ENCODE measurements at regions not wholly inside any gene's neighbourhood (a gene's known extent, or its start where the extent isn't known, plus 50 kb on each side); places are given as distances from the start of the nearest gene placed in this dataset.

DNA sequence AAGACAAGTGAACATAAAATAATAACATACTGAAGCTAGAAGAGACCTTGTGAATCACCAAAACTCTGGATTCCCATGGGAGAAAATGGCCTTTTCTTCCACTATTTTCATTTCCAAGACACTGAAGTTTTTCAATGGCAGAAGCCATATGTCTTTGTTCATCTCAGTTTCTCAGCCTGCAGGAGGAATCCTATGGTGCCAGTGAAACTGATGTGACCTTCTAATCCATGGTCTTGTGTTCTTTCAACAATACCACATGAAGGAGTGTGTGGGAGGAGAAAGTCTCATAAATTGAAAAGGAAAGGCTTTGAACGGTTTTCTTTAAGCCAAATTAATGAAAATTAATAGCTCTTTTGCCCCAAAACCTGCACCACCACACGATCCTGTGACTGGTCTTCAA is 257.3 kb downstream of the EPHA4 start:
- TF ChIP-seq, protein P1, sequence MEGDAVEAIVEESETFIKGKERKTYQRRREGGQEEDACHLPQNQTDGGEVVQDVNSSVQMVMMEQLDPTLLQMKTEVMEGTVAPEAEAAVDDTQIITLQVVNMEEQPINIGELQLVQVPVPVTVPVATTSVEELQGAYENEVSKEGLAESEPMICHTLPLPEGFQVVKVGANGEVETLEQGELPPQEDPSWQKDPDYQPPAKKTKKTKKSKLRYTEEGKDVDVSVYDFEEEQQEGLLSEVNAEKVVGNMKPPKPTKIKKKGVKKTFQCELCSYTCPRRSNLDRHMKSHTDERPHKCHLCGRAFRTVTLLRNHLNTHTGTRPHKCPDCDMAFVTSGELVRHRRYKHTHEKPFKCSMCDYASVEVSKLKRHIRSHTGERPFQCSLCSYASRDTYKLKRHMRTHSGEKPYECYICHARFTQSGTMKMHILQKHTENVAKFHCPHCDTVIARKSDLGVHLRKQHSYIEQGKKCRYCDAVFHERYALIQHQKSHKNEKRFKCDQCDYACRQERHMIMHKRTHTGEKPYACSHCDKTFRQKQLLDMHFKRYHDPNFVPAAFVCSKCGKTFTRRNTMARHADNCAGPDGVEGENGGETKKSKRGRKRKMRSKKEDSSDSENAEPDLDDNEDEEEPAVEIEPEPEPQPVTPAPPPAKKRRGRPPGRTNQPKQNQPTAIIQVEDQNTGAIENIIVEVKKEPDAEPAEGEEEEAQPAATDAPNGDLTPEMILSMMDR (IDR thresholded peaks at IDR 0.05; ENCODE audit: low read depth, low read length, poor library complexity, severe bottlenecking) = no peak
- TF ChIP-seq EZH2phosphoT487 (IDR thresholded peaks at IDR 0.05; ENCODE audit: borderline replicate concordance, low read length) = no peak
- Histone ChIP-seq H3K79me2 (ENCODE audit: control insufficient read depth, low read length) (no peaks in the 10 kb centered on the region), H3F3A (ENCODE audit: control insufficient read depth, insufficient read depth) (no peaks in the 10 kb centered on the region), H3K9me3 (ENCODE audit: control insufficient read depth, insufficient read depth, low read length) (no peaks in the 10 kb centered on the region), H3K9me2 (replicated peaks; ENCODE audit: control insufficient read depth, low read length) (no peaks in the 10 kb centered on the region), H3K4me1 (ENCODE audit: control insufficient read depth, low read length) (peaks cover 13% of the 10 kb centered on the region), H3K4me3 (ENCODE audit: low read length) (no peak overlapping the region), H3K27ac (ENCODE audit: low read depth, low read length) (no peak overlapping the region), H3K27me3 (ENCODE audit: control insufficient read depth, low read length) (no peaks in the 10 kb centered on the region), H3K36me3 (ENCODE audit: control insufficient read depth, low read length) (no peaks in the 10 kb centered on the region), H4K20me1 (ENCODE audit: control insufficient read depth, insufficient read depth, low read depth, low read length) (no peaks in the 10 kb centered on the region), H3K4me2 (ENCODE audit: low read length) (no peak overlapping the region)

- no peaks in the 10 kb centered on the region for H3F3A ChIP-seq (ENCODE audit: control insufficient read depth, insufficient read depth)
- H3K9me2 ChIP-seq (replicated peaks; ENCODE audit: control insufficient read depth, low read length) = no peaks in the 10 kb centered on the region
- no peak for TF ChIP-seq EZH2phosphoT487 (IDR thresholded peaks at IDR 0.05; ENCODE audit: borderline replicate concordance, low read length)
- TF ChIP-seq, protein P1 (IDR thresholded peaks at IDR 0.05; ENCODE audit: low read depth, low read length, poor library complexity, severe bottlenecking) = no peak
- H3K4me1 ChIP-seq (ENCODE audit: control insufficient read depth, low read length) = no peaks in the 10 kb centered on the region
- no peak overlapping the region for H3K4me2 ChIP-seq (ENCODE audit: low read length)
- no peaks in the 10 kb centered on the region for H3K79me2 ChIP-seq (ENCODE audit: control insufficient read depth, low read length)
- no peaks in the 10 kb centered on the region for H4K20me1 ChIP-seq (ENCODE audit: control insufficient read depth, insufficient read depth, low read depth, low read length)
- H3K4me3 ChIP-seq (ENCODE audit: low read length) = no peak overlapping the region
- H3K27me3 ChIP-seq (ENCODE audit: control insufficient read depth, low read length) = no peaks in the 10 kb centered on the region
- no peaks in the 10 kb centered on the region for H3K9me3 ChIP-seq (ENCODE audit: control insufficient read depth, insufficient read depth, low read length)
- H3K36me3 ChIP-seq (ENCODE audit: control insufficient read depth, low read length) = no peaks in the 10 kb centered on the region
- no peak overlapping the region for H3K27ac ChIP-seq (ENCODE audit: low read depth, low read length)
These were observed 253.6 kb downstream of the EPHA4 start for GRCh38 chr2:221318376-221319130.

DNA sequence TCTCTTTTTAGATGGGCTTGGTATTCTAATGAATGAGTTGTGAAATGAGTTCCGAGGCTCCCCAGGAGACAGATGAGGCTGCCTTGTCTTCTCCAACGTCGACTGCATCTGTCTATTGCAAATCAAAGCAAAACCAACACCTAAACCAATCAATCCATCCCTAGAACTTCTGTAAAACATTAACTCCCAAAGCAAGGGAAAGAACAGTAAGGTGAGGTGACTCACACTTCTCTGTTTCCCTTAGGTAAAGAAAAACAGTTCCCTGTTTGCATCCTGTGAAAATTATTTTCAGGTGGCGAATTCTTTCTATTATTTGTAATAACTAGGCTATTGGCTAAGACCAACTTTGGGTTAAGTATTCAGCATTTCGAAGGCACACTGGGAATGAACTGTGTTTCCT is 249.4 kb downstream of the EPHA4 start:
- Histone ChIP-seq H3K4me1 (ENCODE audit: control insufficient read depth, low read length) (no peaks in the 10 kb centered on the region), H4K20me1 (ENCODE audit: control insufficient read depth, insufficient read depth, low read depth, low read length) (no peaks in the 10 kb centered on the region), H3K27ac (ENCODE audit: low read depth, low read length) (no peak overlapping the region), H3F3A (ENCODE audit: control insufficient read depth, insufficient read depth) (no peaks in the 10 kb centered on the region), H3K79me2 (ENCODE audit: control insufficient read depth, low read length) (no peaks in the 10 kb centered on the region), H3K27me3 (ENCODE audit: control insufficient read depth, low read length) (no peaks in the 10 kb centered on the region), H3K36me3 (ENCODE audit: control insufficient read depth, low read length) (no peaks in the 10 kb centered on the region), H3K4me3 (ENCODE audit: low read length) (no peak overlapping the region), H3K4me2 (ENCODE audit: low read length) (no peak overlapping the region), H3K9me2 (replicated peaks; ENCODE audit: control insufficient read depth, low read length) (no peaks in the 10 kb centered on the region), H3K9me3 (ENCODE audit: control insufficient read depth, insufficient read depth, low read length) (no peaks in the 10 kb centered on the region)
- TF ChIP-seq, protein P1 (IDR thresholded peaks at IDR 0.05; ENCODE audit: low read depth, low read length, poor library complexity, severe bottlenecking) = no peak
- no peak for TF ChIP-seq EZH2phosphoT487 (IDR thresholded peaks at IDR 0.05; ENCODE audit: borderline replicate concordance, low read length)
